KG1 (cell line): ENCODE measurements at regions not wholly inside any gene's neighbourhood (a gene's known extent, or its start where the extent isn't known, plus 50 kb on each side); places are given as distances from the start of the nearest gene placed in this dataset.

Experiments used
- DNase-seq: peaks from one replicate; lab custom pipeline; 2025; lab: John Stamatoyannopoulos, UW

- DNase-seq = no peak
These were observed 471.4 kb downstream of the LIG4 start for GRCh38 chr13:107743983-107744382.

GRCh38 chr13:107743526-107743925, 471.8 kb downstream of the LIG4 start:
- no peak for DNase-seq

- DNase-seq = no peak
These were observed 472.2 kb downstream of the LIG4 start for GRCh38 chr13:107743100-107743499.

- no peak for DNase-seq
These were observed 472.8 kb downstream of the LIG4 start for GRCh38 chr13:107742544-107742943.

- no peak for DNase-seq
These were observed 477.3 kb downstream of the LIG4 start for GRCh38 chr13:107738004-107738403.

GRCh38 chr13:107736731-107737130, 478.6 kb downstream of the LIG4 start:
- no peak for DNase-seq

- no peak for DNase-seq
These were observed 479.2 kb downstream of the LIG4 start for GRCh38 chr13:107736170-107736569.

GRCh38 chr13:107734891-107735625, 480.3 kb downstream of the LIG4 start:
- DNase-seq = no peak

- no peak for DNase-seq
These were observed 482.1 kb downstream of the LIG4 start for GRCh38 chr13:107733276-107733675.

GRCh38 chr13:107730813-107731212, 484.5 kb downstream of the LIG4 start:
- DNase-seq = no peak

GRCh38 chr13:107721125-107721869, 494.0 kb downstream of the LIG4 start:
- no peak for DNase-seq

- no peak for DNase-seq
These were observed 498.6 kb downstream of the LIG4 start for GRCh38 chr13:107716741-107717140.

GRCh38 chr13:107716241-107716640, 499.1 kb downstream of the LIG4 start:
- no peak for DNase-seq

GRCh38 chr13:107715496-107715895, 499.8 kb downstream of the LIG4 start:
- DNase-seq = no peak

GRCh38 chr13:107713314-107713713, 502.0 kb downstream of the LIG4 start:
- DNase-seq = no peak

- DNase-seq = no peak
These were observed 503.0 kb downstream of the LIG4 start for GRCh38 chr13:107712145-107712860.

GRCh38 chr13:107690181-107690580, 525.2 kb downstream of the LIG4 start:
- no peak for DNase-seq

- DNase-seq = no peak
These were observed 529.5 kb downstream of the LIG4 start for GRCh38 chr13:107685876-107686275.

GRCh38 chr13:107681600-107681999, 533.7 kb downstream of the LIG4 start:
- DNase-seq = no peak

GRCh38 chr13:107680115-107680514, 535.2 kb downstream of the LIG4 start:
- no peak for DNase-seq

- DNase-seq = no peak
These were observed 537.2 kb downstream of the LIG4 start for GRCh38 chr13:107678075-107678689.

GRCh38 chr13:107675847-107676550, 539.3 kb downstream of the LIG4 start:
- no peak for DNase-seq
